ENCODE measurements at regions not wholly inside any gene's neighbourhood (a gene's known extent, or its start where the extent isn't known, plus 50 kb on each side); places are given as distances from the start of the nearest gene placed in this dataset.

DNA sequence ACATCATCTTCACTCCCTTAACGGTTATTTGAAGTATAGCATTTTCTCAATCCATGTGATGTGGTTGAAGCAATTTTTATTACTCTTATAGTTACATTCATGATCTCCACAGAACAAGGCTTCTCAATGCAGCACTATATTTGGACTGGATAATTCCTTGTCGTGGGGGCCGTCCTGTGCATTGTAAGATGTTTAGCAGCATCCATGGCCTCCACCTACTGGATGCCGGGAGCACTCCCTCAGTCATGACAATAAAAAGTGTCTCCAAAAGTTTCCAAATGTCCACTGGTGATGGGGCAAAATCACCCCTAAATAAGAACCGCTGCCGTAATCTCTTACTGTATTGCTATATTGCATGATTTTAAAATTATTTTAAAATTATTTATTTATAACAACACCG is 110.6 kb upstream of the DDX18 start:
- ATAC-seq (ENCODE audit: low read depth) = no peak
- DNase-seq = no peak
- H3K14ac ChIP-seq (replicated peaks; ENCODE audit: low read depth, low read length) = no peak overlapping the region
- no peak overlapping the region for H3K9ac ChIP-seq (ENCODE audit: low read depth, low read length)
- H3K4me2 ChIP-seq (ENCODE audit: low read depth, low read length) = no peak overlapping the region
- no peak overlapping the region for H3K18ac ChIP-seq (ENCODE audit: low read depth, low read length)
- H3K79me1 ChIP-seq (ENCODE audit: low read depth in 1 of 2, low read length in 2 of 2) = no peaks in the 10 kb centered on the region
- H3K4ac ChIP-seq (ENCODE audit: low read depth, low read length) = no peak overlapping the region
- H2AK5ac ChIP-seq (ENCODE audit: low read depth, low read length) = no peak overlapping the region
- no peak overlapping the region for H4K5ac ChIP-seq (ENCODE audit: low read depth, low read length)
- no TSS peak for BruUV-seq (replicated peaks)
- no peak overlapping the region for H2AFZ ChIP-seq (replicated peaks; ENCODE audit: low read length, poor library complexity)
- no peak overlapping the region for H2BK20ac ChIP-seq (ENCODE audit: low read depth, low read length)
- intact Hi-C loops (cut with micrococcal nuclease) = no loop called here
- H4K8ac ChIP-seq (ENCODE audit: low read depth in 2 of 2, low read length in 2 of 2) = no peak overlapping the region
- in situ Hi-C loops (cut with MboI; ENCODE audit: low sequenced_read_pairs) = no loop called here
- no peaks in the 10 kb centered on the region for H3K27me3 ChIP-seq (ENCODE audit: control insufficient read depth, insufficient read depth, low read length)
- no peak overlapping the region for H2BK5ac ChIP-seq (ENCODE audit: low read depth, low read length, poor library complexity, severe bottlenecking)
- H3K56ac ChIP-seq (ENCODE audit: extremely low read depth, insufficient read depth, low read length) = no peak overlapping the region
- H4K20me1 ChIP-seq (ENCODE audit: insufficient read depth, low read length) = no peaks in the 10 kb centered on the region
- H3K9me3 ChIP-seq (ENCODE audit: control insufficient read depth, insufficient read depth, low read length) = peaks cover 4% of the 10 kb centered on the region
- no CpG with 5 or more reads among the region's 7 CpGs for WGBS, 2 experiments (ENCODE audit: extremely low coverage in 2 of 2, insufficient read length in 1 of 2)
- no peak overlapping the region for H2BK120ac ChIP-seq (ENCODE audit: low read depth, low read length)
- H3K4me3 ChIP-seq (ENCODE audit: insufficient read depth, low read depth, low read length) = no peak overlapping the region
- H2BK15ac ChIP-seq (ENCODE audit: low read depth, low read length) = no peak overlapping the region
- no peaks in the 10 kb centered on the region for H3K4me1 ChIP-seq (ENCODE audit: control insufficient read depth, insufficient read depth, low read length)
- dilution Hi-C loops (cut with HindIII; ENCODE audit: low sequenced_read_pairs, unreplicated experiment) = no loop called here
- POLR2A ChIA-PET (ENCODE audit: unreplicated experiment) = no interaction called here
- no peaks in the 10 kb centered on the region for H3K36me3 ChIP-seq (ENCODE audit: control insufficient read depth, insufficient read depth, low read length)
- no peak overlapping the region for H2AK9ac ChIP-seq (replicated peaks; ENCODE audit: low read depth, low read length, poor library complexity)
- no peak overlapping the region for H4K91ac ChIP-seq (ENCODE audit: insufficient read depth, low read depth, low read length)
- no peaks in the 10 kb centered on the region for H3K9me1 ChIP-seq (ENCODE audit: insufficient read depth, low read length)
- CTCF ChIA-PET = no interaction called here
- TF ChIP-seq MAZ (IDR thresholded peaks at IDR 0.05; ENCODE audit: borderline replicate concordance, low read depth, low read length) (no peak), RFX5 (IDR thresholded peaks at IDR 0.05; ENCODE audit: low read depth, low read length) (no peak), POLR2A (IDR thresholded peaks at IDR 0.05; ENCODE audit: low read depth, low read length) (no peak), RAD21 (IDR thresholded peaks at IDR 0.05; ENCODE audit: low read length) (no peak), MAFK (IDR thresholded peaks at IDR 0.05; ENCODE audit: low read depth, low read length) (no peak), CEBPB (IDR thresholded peaks at IDR 0.05; ENCODE audit: low read depth, low read length) (no peak), SMC3 (IDR thresholded peaks at IDR 0.05; ENCODE audit: low read depth, low read length) (no peak), NFE2L2 (IDR thresholded peaks at IDR 0.05; ENCODE audit: low read depth, low read length) (no peak)
- no peak overlapping the region for H3K23ac ChIP-seq (ENCODE audit: low read depth, low read length)
- no peak overlapping the region for H3K27ac ChIP-seq (ENCODE audit: insufficient read depth, low read length)
